WTC11 (cell line): ENCODE measurements at regions not wholly inside any gene's neighbourhood (a gene's known extent, or its start where the extent isn't known, plus 50 kb on each side); places are given as distances from the start of the nearest gene placed in this dataset.

ENCODE experiments used
- CTCF ChIP-seq: fragments of 200-600 bp; IDR thresholded peaks from 2 replicates; pipeline ENCODE4 v1.8.0; 2022; ENCODE audit warnings: antibody characterized with exemption
- ELF4 ChIP-seq: sonication (generic); formaldehyde crosslinking; IDR thresholded peaks from 2 replicates; pipeline ENCODE4 v1.8.1; 2022; ENCODE audit warnings: low read depth, mild to moderate bottlenecking, moderate library complexity, missing genetic modification reagents
- MYBL2 ChIP-seq: sonication (generic); formaldehyde crosslinking; IDR thresholded peaks from 2 replicates; pipeline ENCODE4 v1.8.1; 2023; ENCODE audit warnings: mild to moderate bottlenecking, moderate library complexity, missing genetic modification reagents
- NR2C2 ChIP-seq: sonication (generic); formaldehyde crosslinking; IDR thresholded peaks from 2 replicates; pipeline ENCODE4 v1.8.0; 2022; ENCODE audit warnings: mild to moderate bottlenecking, missing genetic modification reagents
- USF1 ChIP-seq: sonication (generic); formaldehyde crosslinking; IDR thresholded peaks from 2 replicates; pipeline ENCODE4 v1.8.0; 2022; ENCODE audit warnings: mild to moderate bottlenecking, missing genetic modification reagents
- ZNF263 ChIP-seq: sonication (generic); formaldehyde crosslinking; IDR thresholded peaks from 2 replicates; pipeline ENCODE4 v1.8.1; 2022; ENCODE audit warnings: low read depth, mild to moderate bottlenecking, moderate library complexity, missing genetic modification reagents
- TF ChIP-seq, protein P1 (sequence below): sonication (generic); formaldehyde crosslinking; IDR thresholded peaks from 2 replicates; pipeline ENCODE4 v1.8.0; 2023; ENCODE audit warnings: mild to moderate bottlenecking, missing genetic modification reagents
- TF ChIP-seq, protein P2 (sequence below): sonication (generic); formaldehyde crosslinking; IDR thresholded peaks from 2 replicates; pipeline ENCODE4 v1.8.0; 2022; ENCODE audit warnings: missing genetic modification reagents

- no peak for TF ChIP-seq MYBL2 (CRISPR knock-in tag)
- TF ChIP-seq, protein P1, sequence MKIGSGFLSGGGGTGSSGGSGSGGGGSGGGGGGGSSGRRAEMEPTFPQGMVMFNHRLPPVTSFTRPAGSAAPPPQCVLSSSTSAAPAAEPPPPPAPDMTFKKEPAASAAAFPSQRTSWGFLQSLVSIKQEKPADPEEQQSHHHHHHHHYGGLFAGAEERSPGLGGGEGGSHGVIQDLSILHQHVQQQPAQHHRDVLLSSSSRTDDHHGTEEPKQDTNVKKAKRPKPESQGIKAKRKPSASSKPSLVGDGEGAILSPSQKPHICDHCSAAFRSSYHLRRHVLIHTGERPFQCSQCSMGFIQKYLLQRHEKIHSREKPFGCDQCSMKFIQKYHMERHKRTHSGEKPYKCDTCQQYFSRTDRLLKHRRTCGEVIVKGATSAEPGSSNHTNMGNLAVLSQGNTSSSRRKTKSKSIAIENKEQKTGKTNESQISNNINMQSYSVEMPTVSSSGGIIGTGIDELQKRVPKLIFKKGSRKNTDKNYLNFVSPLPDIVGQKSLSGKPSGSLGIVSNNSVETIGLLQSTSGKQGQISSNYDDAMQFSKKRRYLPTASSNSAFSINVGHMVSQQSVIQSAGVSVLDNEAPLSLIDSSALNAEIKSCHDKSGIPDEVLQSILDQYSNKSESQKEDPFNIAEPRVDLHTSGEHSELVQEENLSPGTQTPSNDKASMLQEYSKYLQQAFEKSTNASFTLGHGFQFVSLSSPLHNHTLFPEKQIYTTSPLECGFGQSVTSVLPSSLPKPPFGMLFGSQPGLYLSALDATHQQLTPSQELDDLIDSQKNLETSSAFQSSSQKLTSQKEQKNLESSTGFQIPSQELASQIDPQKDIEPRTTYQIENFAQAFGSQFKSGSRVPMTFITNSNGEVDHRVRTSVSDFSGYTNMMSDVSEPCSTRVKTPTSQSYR, result no peak
- TF ChIP-seq CTCF, result no peak
- TF ChIP-seq, protein P2, sequence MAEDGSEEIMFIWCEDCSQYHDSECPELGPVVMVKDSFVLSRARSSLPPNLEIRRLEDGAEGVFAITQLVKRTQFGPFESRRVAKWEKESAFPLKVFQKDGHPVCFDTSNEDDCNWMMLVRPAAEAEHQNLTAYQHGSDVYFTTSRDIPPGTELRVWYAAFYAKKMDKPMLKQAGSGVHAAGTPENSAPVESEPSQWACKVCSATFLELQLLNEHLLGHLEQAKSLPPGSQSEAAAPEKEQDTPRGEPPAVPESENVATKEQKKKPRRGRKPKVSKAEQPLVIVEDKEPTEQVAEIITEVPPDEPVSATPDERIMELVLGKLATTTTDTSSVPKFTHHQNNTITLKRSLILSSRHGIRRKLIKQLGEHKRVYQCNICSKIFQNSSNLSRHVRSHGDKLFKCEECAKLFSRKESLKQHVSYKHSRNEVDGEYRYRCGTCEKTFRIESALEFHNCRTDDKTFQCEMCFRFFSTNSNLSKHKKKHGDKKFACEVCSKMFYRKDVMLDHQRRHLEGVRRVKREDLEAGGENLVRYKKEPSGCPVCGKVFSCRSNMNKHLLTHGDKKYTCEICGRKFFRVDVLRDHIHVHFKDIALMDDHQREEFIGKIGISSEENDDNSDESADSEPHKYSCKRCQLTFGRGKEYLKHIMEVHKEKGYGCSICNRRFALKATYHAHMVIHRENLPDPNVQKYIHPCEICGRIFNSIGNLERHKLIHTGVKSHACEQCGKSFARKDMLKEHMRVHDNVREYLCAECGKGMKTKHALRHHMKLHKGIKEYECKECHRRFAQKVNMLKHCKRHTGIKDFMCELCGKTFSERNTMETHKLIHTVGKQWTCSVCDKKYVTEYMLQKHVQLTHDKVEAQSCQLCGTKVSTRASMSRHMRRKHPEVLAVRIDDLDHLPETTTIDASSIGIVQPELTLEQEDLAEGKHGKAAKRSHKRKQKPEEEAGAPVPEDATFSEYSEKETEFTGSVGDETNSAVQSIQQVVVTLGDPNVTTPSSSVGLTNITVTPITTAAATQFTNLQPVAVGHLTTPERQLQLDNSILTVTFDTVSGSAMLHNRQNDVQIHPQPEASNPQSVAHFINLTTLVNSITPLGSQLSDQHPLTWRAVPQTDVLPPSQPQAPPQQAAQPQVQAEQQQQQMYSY (CRISPR knock-in tag), result no peak
- no peak for TF ChIP-seq NR2C2 (CRISPR knock-in tag)
- TF ChIP-seq ZNF263 (CRISPR knock-in tag), result no peak
- TF ChIP-seq USF1 (CRISPR knock-in tag), result no peak
- TF ChIP-seq ELF4, result no peak
Observed at GRCh38 chr14:22337521-22337920, 251.5 kb downstream of the DAD1 start.
